OCI-LY7 (cell line): ENCODE measurements at regions not wholly inside any gene's neighbourhood (a gene's known extent, or its start where the extent isn't known, plus 50 kb on each side); places are given as distances from the start of the nearest gene placed in this dataset.
"Not testable (repeated sequence)": the region's sequence is repeated elsewhere in the genome, so short reads cannot be mapped to it uniquely, and the experiment has no call there.

ENCODE experiments used
- CTCF ChIP-seq: fragments of 200-600 bp; sonication (generic); conservative IDR thresholded peaks from 2 replicates; pipeline ENCODE4 v1.5.1; 2014; ENCODE audit warnings: mild to moderate bottlenecking, antibody characterized with exemption, low read length, moderate library complexity, mixed read lengths
- EZH2phosphoT487 ChIP-seq: fragments of 200-600 bp; sonication (generic); IDR thresholded peaks from 2 replicates; pipeline ENCODE4 v1.6.1; 2018; ENCODE audit warnings: low read depth, borderline replicate concordance, mild to moderate bottlenecking, mixed run types, antibody characterized with exemption, low read length, moderate library complexity, mixed read lengths

DNA sequence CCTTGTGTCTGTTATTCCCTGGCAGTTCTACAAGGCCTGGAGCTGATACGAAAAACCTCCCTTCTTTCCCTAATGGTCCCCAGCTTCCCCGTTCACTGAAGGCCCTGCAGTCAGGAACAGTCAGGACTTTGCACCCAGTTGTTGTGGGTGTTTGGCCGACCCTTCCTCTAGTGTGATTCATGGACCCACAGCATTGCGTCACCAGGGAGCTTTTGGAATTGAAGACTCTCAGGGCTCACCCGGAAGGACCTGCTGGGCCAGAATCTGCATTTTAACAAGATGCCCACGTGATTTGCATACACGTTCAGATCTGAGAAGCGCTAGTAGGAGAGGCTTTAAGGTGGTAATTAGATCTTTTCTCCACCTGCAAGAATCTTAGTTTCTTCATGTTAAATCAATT lies 136.8 kb upstream of the CCZ1B start:
- not testable (repeated sequence) for TF ChIP-seq CTCF, EZH2phosphoT487
